Daoy (cell line): ENCODE measurements at regions not wholly inside any gene's neighbourhood (a gene's known extent, or its start where the extent isn't known, plus 50 kb on each side); places are given as distances from the start of the nearest gene placed in this dataset.
"Not testable (repeated sequence)": the region's sequence is repeated elsewhere in the genome, so short reads cannot be mapped to it uniquely, and the experiment has no call there.

Source experiments
- DNase-seq: peaks from one replicate; pipeline ENCODE4 v3.0.0-alpha.2; 2015; ENCODE audit warnings: low read depth

- no peak for DNase-seq
Measured at GRCh38 chr4:164087733-164088132, 593.2 kb downstream of the TMA16 start.

GRCh38 chr4:164095313-164096110 is 601.0 kb downstream of the TMA16 start:
- no peak for DNase-seq

GRCh38 chr4:164096766-164097518 is 602.5 kb downstream of the TMA16 start:
- DNase-seq = no peak

GRCh38 chr4:164100741-164101365 is 606.4 kb downstream of the TMA16 start:
- not testable (repeated sequence) for DNase-seq

- DNase-seq = no peak
Measured at GRCh38 chr4:164108971-164109370, 614.5 kb downstream of the TMA16 start.

GRCh38 chr4:164109503-164109902 is 615.0 kb downstream of the TMA16 start:
- no peak for DNase-seq

GRCh38 chr4:164115236-164115635 is 620.7 kb downstream of the TMA16 start:
- DNase-seq = no peak

- DNase-seq = no peak
Measured at GRCh38 chr4:164116286-164116685, 621.8 kb downstream of the TMA16 start.

- DNase-seq = no peak
Measured at GRCh38 chr4:164134388-164134787, 619.5 kb upstream of the SMIM31 start.

- DNase-seq = peak; percentile 50
Measured at GRCh38 chr4:164136180-164136616, 617.7 kb upstream of the SMIM31 start.

GRCh38 chr4:164138521-164138920 is 615.4 kb upstream of the SMIM31 start:
- DNase-seq = no peak

GRCh38 chr4:164139291-164139690 is 614.6 kb upstream of the SMIM31 start:
- no peak for DNase-seq

- not testable (repeated sequence) for DNase-seq
Measured at GRCh38 chr4:164141755-164142375, 612.1 kb upstream of the SMIM31 start.

- DNase-seq = no peak
Measured at GRCh38 chr4:164154416-164154815, 599.5 kb upstream of the SMIM31 start.

- DNase-seq = no peak
Measured at GRCh38 chr4:164169591-164169990, 584.3 kb upstream of the SMIM31 start.

GRCh38 chr4:164177153-164177552 is 576.8 kb upstream of the SMIM31 start:
- no peak for DNase-seq

GRCh38 chr4:164177753-164178152 is 576.2 kb upstream of the SMIM31 start:
- no peak for DNase-seq

GRCh38 chr4:164188236-164188635 is 565.7 kb upstream of the SMIM31 start:
- peak; percentile 41 for DNase-seq

GRCh38 chr4:164192844-164193243 is 561.1 kb upstream of the SMIM31 start:
- DNase-seq = no peak

GRCh38 chr4:164193676-164194075 is 560.3 kb upstream of the SMIM31 start:
- DNase-seq = no peak

GRCh38 chr4:164197556-164197955 is 556.4 kb upstream of the SMIM31 start:
- DNase-seq = no peak

GRCh38 chr4:164203476-164203875 is 550.5 kb upstream of the SMIM31 start:
- DNase-seq = no peak
